OCI-LY7 (cell line): ENCODE measurements at regions not wholly inside any gene's neighbourhood (a gene's known extent, or its start where the extent isn't known, plus 50 kb on each side); places are given as distances from the start of the nearest gene placed in this dataset.

Experiments
- BruUV-seq: library from RNA; stranded (reverse); fragments of 400-500 nt; replicated peaks from 2 replicates; lab custom pipeline; 2021; lab: Mats Ljungman, UMichigan
- CTCF ChIA-PET: fragments of 300-600 bp; sonication (Branson Sonifier 250); formaldehyde crosslinking; loops from one replicate; lab custom pipeline; 2022; ENCODE audit warnings: antibody characterized with exemption; ENCODE audit not compliant: unreplicated experiment; lab: Charles Lee
- POLR2A ChIA-PET: fragments of 300-600 bp; sonication (Branson Sonifier 250); formaldehyde crosslinking; loops from one replicate; lab custom pipeline; 2022; ENCODE audit warnings: antibody characterized with exemption; lab: Charles Lee
- DNase-seq: peaks from one replicate; pipeline ENCODE4 v3.0.0-alpha.2; 2015; ENCODE audit warnings: low spot score
- H2AFZ ChIP-seq: fragments of 200-600 bp; sonication (generic), shearing (Covaris generic); 2 replicates; pipeline ENCODE4 v1.6.1; 2014; ENCODE audit warnings: mild to moderate bottlenecking, antibody characterized with exemption, low read length, moderate library complexity
- H3K27ac ChIP-seq: fragments of 200-600 bp; sonication (generic); 2 replicates; pipeline ENCODE4 v1.5.1; 2014; ENCODE audit warnings: mixed run types, low read depth, mild to moderate bottlenecking, moderate library complexity, low read length, inconsistent platforms; ENCODE audit not compliant: poor library complexity, severe bottlenecking
- H3K36me3 ChIP-seq: fragments of 200-600 bp; sonication (generic); 2 replicates; pipeline ENCODE4 v1.6.1; 2014; ENCODE audit warnings: mild to moderate bottlenecking, antibody characterized with exemption, low read length, moderate library complexity, mixed read lengths; ENCODE audit not compliant: insufficient read depth
- H3K4me1 ChIP-seq: fragments of 200-600 bp; sonication (generic); 2 replicates; pipeline ENCODE4 v1.5.1; 2014; ENCODE audit warnings: mild to moderate bottlenecking, low read length; ENCODE audit not compliant: insufficient read depth, poor library complexity, severe bottlenecking
- H3K4me2 ChIP-seq: fragments of 200-600 bp; sonication (generic); 2 replicates; pipeline ENCODE4 v1.6.1; 2014; ENCODE audit warnings: mild to moderate bottlenecking, low read length
- H3K4me3 ChIP-seq: fragments of 200-600 bp; sonication (generic); 2 replicates; pipeline ENCODE4 v1.5.1; 2014; ENCODE audit warnings: mild to moderate bottlenecking, low read depth, low read length; ENCODE audit not compliant: poor library complexity, severe bottlenecking
- H3K79me2 ChIP-seq: fragments of 200-600 bp; sonication (generic); 2 replicates; pipeline ENCODE4 v1.6.1; 2016; ENCODE audit warnings: low read depth, mild to moderate bottlenecking, low read length, moderate library complexity, mixed read lengths; ENCODE audit not compliant: insufficient read depth
- H3K9me2 ChIP-seq: fragments of 200-600 bp; sonication (generic); 2 replicates; pipeline ENCODE4 v1.6.1; 2016; ENCODE audit warnings: mild to moderate bottlenecking, low read length, mixed read lengths; ENCODE audit not compliant: insufficient read depth
- H3K9me3 ChIP-seq: fragments of 200-600 bp; sonication (generic); 2 replicates; pipeline ENCODE4 v1.6.1; 2014; ENCODE audit warnings: mild to moderate bottlenecking, mixed run types, low read length, mixed read lengths
- H4K20me1 ChIP-seq: fragments of 200-600 bp; sonication (generic); 2 replicates; pipeline ENCODE4 v1.6.1; 2014; ENCODE audit warnings: mild to moderate bottlenecking, antibody characterized with exemption, low read length, moderate library complexity, mixed read lengths; ENCODE audit not compliant: insufficient read depth
- CTCF ChIP-seq: fragments of 200-600 bp; sonication (generic); conservative IDR thresholded peaks from 2 replicates; pipeline ENCODE4 v1.5.1; 2014; ENCODE audit warnings: mild to moderate bottlenecking, antibody characterized with exemption, low read length, moderate library complexity, mixed read lengths
- EZH2phosphoT487 ChIP-seq: fragments of 200-600 bp; sonication (generic); IDR thresholded peaks from 2 replicates; pipeline ENCODE4 v1.6.1; 2018; ENCODE audit warnings: low read depth, borderline replicate concordance, mild to moderate bottlenecking, mixed run types, antibody characterized with exemption, low read length, moderate library complexity, mixed read lengths
- intact Hi-C: fragments of 100-400 bp; cut with micrococcal nuclease; formaldehyde crosslinking; loops from one replicate; pipeline ENCODE4 v1.10.0; 2022; ENCODE audit not compliant: unreplicated experiment

- no peak overlapping the region for H3K4me3 ChIP-seq
- H3K4me2 ChIP-seq, result no peak overlapping the region
- TF ChIP-seq CTCF, result no peak
- H3K27ac ChIP-seq, result no peak overlapping the region
- H2AFZ ChIP-seq, result no peak overlapping the region
- H3K79me2 ChIP-seq, result no peaks in the 10 kb centered on the region
- H4K20me1 ChIP-seq, result no peaks in the 10 kb centered on the region
- CTCF ChIA-PET, result no interaction called here
- H3K9me3 ChIP-seq, result no peaks in the 10 kb centered on the region
- intact Hi-C loops, result no loop called here
- no peaks in the 10 kb centered on the region for H3K4me1 ChIP-seq
- BruUV-seq, result no TSS peak
- H3K9me2 ChIP-seq, result no peaks in the 10 kb centered on the region
- POLR2A ChIA-PET, result no interaction called here
- H3K36me3 ChIP-seq, result no peaks in the 10 kb centered on the region
- DNase-seq, result no peak
Measured at GRCh38 chr3:72337480-72337855, 510.8 kb downstream of the SHQ1 start.

- no peaks in the 10 kb centered on the region for H3K36me3 ChIP-seq
- H3K9me2 ChIP-seq, result no peaks in the 10 kb centered on the region
- H3K4me1 ChIP-seq, result no peaks in the 10 kb centered on the region
- no peak for DNase-seq
- no peak overlapping the region for H3K27ac ChIP-seq
- ChIA-PET POLR2A (interaction anchor here (1.2 kb wide), 1 partner anchor 42 kb away, joined by 5 read pairs; no protein-coding TSS in a partner anchor), CTCF (interaction anchor here (0.6 kb wide), 1 partner anchor 110 kb away, joined by 3 read pairs; no protein-coding TSS in a partner anchor)
- H3K4me3 ChIP-seq, result no peak overlapping the region
- intact Hi-C loops, result no loop called here
- H4K20me1 ChIP-seq, result no peaks in the 10 kb centered on the region
- no peaks in the 10 kb centered on the region for H3K9me3 ChIP-seq
- no peak overlapping the region for H2AFZ ChIP-seq
- no TSS peak for BruUV-seq
- no peaks in the 10 kb centered on the region for H3K79me2 ChIP-seq
- no peak overlapping the region for H3K4me2 ChIP-seq
- TF ChIP-seq CTCF, result no peak
- TF ChIP-seq EZH2phosphoT487, result no peak
Measured at GRCh38 chr3:72336821-72337479, 511.3 kb downstream of the SHQ1 start.

GRCh38 chr3:72336114-72336651, 512.1 kb downstream of the SHQ1 start:
- no peaks in the 10 kb centered on the region for H3K36me3 ChIP-seq
- H3K4me1 ChIP-seq, result no peaks in the 10 kb centered on the region
- no peak for DNase-seq
- no peak overlapping the region for H3K4me2 ChIP-seq
- ChIA-PET POLR2A (interaction anchor here (1.2 kb wide), 1 partner anchor 41 kb away, joined by 5 read pairs; no protein-coding TSS in a partner anchor), CTCF (interaction anchor here (0.6 kb wide), 1 partner anchor 111 kb away, joined by 3 read pairs; no protein-coding TSS in a partner anchor)
- no peaks in the 10 kb centered on the region for H3K9me2 ChIP-seq
- H4K20me1 ChIP-seq, result no peaks in the 10 kb centered on the region
- no peak overlapping the region for H3K4me3 ChIP-seq
- no peaks in the 10 kb centered on the region for H3K79me2 ChIP-seq
- TF ChIP-seq EZH2phosphoT487, result no peak
- TF ChIP-seq CTCF, result no peak
- no peak overlapping the region for H3K27ac ChIP-seq
- H3K9me3 ChIP-seq, result no peaks in the 10 kb centered on the region
- intact Hi-C loops, result no loop called here
- no peak overlapping the region for H2AFZ ChIP-seq
- no TSS peak for BruUV-seq
